Subcutaneous abdominal adipose tissue (tissue), 5 donors: ENCODE measurements at regions not wholly inside any gene's neighbourhood (a gene's known extent, or its start where the extent isn't known, plus 50 kb on each side); places are given as distances from the start of the nearest gene placed in this dataset.

ENCODE experiments used
- H3K27ac ChIP-seq: one replicate; pipeline ENCODE4 v1.7.0; 2013; ENCODE audit warnings: low read depth, mild to moderate bottlenecking, inconsistent platforms, low read length, moderate library complexity
- H3K27me3 ChIP-seq, 5 donors: one replicate each; pipeline ENCODE4 v1.7.0; 2013; ENCODE audit warnings: low read length in 5 of 5, inconsistent platforms in 1 of 5; ENCODE audit not compliant: control insufficient read depth in 5 of 5, insufficient read depth in 4 of 5
- H3K36me3 ChIP-seq, 5 donors: one replicate each; pipeline ENCODE4 v1.7.0; 2013; ENCODE audit warnings: low read length in 5 of 5; ENCODE audit not compliant: control insufficient read depth in 5 of 5, insufficient read depth in 5 of 5
- H3K4me1 ChIP-seq, 5 donors: one replicate each; pipeline ENCODE4 v1.7.0; 2013; ENCODE audit warnings: low read length in 5 of 5, mild to moderate bottlenecking in 3 of 5, moderate library complexity in 1 of 5; ENCODE audit not compliant: control insufficient read depth in 5 of 5, insufficient read depth in 5 of 5
- H3K4me3 ChIP-seq, 5 donors: one replicate each; pipeline ENCODE4 v1.7.0; 2013; ENCODE audit warnings: low read length in 5 of 5, low read depth in 1 of 5
- H3K9ac ChIP-seq, 5 donors: one replicate each; pipeline ENCODE4 v1.7.0; 2013; ENCODE audit warnings: low read length in 5 of 5, mild to moderate bottlenecking in 4 of 5, moderate library complexity in 3 of 5
- H3K9me3 ChIP-seq, 5 donors: one replicate each; pipeline ENCODE4 v1.7.0; 2013; ENCODE audit warnings: low read length in 5 of 5; ENCODE audit not compliant: control insufficient read depth in 5 of 5
- donor health status: healthy.
- donor health status: healthy.
- donor health status: healthy.
- donor health status: healthy.
- donor health status: healthy.

DNA sequence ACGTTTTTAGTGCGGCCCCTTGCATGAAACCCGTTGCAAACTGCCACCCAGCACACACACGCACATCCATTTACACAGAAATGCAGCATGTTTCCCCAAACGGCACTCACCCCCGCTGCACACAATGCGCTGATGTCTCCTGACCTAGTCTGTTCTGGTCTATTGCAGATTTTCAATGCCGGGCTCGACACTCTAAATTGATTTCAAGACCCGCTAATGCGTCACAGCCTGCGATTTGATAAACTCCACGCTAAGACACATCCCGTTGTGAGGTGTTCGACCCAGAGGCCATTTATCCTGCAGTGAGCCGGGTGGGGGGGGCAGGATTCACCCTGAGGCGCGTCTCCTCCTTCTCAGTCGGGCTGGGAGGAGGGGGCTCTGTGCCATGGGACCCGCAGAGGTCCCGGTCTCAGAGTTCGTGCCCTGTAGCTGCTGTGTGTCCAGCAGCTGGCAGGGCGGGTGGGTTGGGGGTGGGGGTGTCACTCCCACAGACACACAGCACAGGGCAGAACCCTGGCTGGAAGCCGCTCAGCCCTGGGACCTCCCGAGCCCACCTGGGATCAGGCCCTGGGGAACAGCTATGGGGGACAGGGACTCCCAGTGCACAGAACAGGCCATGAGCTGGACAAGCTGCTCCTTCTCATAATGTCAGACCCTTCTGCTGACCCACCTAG is 367.9 kb downstream of the PREX1 start:
- Histone ChIP-seq H3K4me3 (no peak overlapping the region), H3K27me3 (peaks cover 16 to 36% (median 21%) of the 10 kb centered on the region in 5 donors), H3K4me1 (peaks cover 0 to 2% (median 0%) of the 10 kb centered on the region in 5 donors), H3K36me3 (no peaks in the 10 kb centered on the region), H3K27ac (no peak overlapping the region), H3K9me3 (no peaks in the 10 kb centered on the region), H3K9ac (no peak overlapping the region)

DNA sequence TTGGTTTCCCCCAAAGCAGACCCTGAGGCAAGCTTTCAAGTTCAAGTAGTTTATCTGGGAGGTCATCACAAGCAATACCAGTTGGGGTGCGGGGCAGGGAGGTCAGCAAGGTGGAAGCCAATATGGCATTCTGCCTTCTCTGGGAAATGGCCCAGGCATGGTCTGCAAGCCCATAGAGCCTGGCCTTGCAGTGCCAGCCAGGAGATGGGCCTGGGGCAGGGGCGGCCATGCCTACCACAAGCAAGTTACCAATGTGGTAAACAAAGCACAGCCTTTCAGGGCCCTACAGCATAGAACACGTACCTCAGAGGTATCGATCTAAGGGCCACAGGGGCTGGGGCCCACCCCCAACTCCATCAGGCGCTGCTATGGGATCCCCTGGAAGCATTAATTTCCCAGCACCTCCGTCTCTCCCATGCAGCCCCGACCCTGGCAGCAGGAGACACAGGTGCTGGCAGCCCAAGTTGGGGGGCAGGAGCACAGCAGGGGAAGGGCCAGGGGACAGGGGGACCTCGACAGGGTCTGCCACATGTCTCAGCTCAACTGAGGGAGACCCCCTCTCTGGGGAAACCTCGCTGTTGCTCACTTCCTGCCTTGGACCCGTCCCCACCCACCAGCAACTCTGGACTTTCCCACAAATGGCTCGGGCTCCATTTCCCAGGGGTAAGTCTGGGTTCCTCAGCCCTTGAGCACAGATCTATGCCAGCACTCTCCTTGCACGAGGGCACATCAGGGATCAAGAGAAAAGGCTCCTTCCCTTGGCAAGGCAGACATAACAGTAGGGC is 369.0 kb downstream of the PREX1 start:
- Histone ChIP-seq H3K4me1 (peaks cover 0 to under 1% (median 0%) of the 10 kb centered on the region in 5 donors), H3K27ac (no peak overlapping the region), H3K9ac (no peak overlapping the region), H3K36me3 (no peaks in the 10 kb centered on the region), H3K9me3 (no peaks in the 10 kb centered on the region), H3K27me3 (peaks cover 21 to 37% (median 27%) of the 10 kb centered on the region in 5 donors), H3K4me3 (no peak overlapping the region)

DNA sequence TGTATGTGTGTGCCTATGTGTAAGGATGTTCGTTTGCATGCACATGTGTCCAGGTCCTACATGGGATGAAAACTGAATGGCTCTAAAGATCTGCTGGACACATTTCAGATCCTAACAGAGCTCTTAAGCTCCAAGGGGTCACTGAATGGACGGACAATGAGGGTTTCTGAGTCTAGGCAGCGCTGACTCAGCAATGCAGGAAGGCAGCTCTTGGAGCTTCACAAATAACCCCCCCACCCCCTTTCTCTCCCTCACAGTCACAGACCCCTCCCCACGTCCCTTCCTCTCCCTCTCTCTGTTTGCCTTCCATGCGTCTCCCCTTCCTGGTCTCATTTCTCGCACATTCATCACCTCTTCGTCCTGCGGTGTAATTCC is 369.8 kb downstream of the PREX1 start:
- Histone ChIP-seq H3K4me1 (no peaks in the 10 kb centered on the region), H3K9me3 (no peaks in the 10 kb centered on the region), H3K27me3 (peaks cover 18 to 31% (median 26%) of the 10 kb centered on the region in 5 donors), H3K36me3 (no peaks in the 10 kb centered on the region), H3K4me3 (no peak overlapping the region), H3K27ac (no peak overlapping the region), H3K9ac (no peak overlapping the region)

GRCh38 chr20:48457193-48458002 is 370.4 kb downstream of the PREX1 start:
- Histone ChIP-seq H3K4me3 (no peak overlapping the region), H3K27ac (no peak overlapping the region), H3K27me3 (peaks cover 14 to 27% (median 22%) of the 10 kb centered on the region in 5 donors), H3K9me3 (no peaks in the 10 kb centered on the region), H3K36me3 (no peaks in the 10 kb centered on the region), H3K4me1 (no peaks in the 10 kb centered on the region), H3K9ac (no peak overlapping the region)

DNA sequence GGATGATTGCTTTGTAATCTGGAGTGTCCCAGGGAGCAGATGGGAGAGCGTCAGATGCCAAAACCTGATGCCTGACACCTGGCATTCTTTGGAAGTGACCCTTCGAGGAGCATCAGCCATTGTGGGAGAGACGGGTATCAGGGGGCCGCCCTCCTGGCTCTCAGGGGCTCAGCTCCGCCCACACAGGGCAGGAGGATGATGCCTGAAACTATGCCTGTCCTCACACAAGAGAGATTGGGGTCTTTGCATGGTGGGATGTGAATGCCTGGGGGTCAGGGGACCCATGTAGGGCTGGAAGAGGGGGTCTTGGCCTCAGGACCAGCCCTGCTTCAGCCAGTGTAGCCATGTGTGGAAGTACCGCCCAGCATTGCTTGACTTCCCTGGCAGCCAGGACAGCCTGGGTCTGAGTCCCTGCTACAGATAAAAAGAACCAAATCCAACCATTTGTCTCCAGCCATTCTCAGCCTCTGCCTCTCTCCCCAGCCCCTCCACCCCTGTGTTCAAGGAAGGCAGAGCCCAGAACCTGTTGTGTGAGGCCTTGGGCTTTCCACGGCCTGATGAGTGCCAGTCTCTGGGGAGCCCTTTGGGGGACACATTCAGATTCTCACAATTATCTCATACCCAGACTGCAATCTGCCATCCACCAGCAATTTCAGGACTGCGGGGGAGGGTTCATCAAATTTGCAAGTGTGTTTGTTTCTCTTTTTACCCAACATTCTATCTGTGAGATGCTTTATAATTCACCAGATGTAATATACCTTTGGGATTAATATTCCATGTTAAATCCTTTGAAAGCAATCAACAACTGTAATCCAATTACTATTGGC is 371.2 kb downstream of the PREX1 start:
- Histone ChIP-seq H3K36me3 (no peaks in the 10 kb centered on the region), H3K9me3 (no peaks in the 10 kb centered on the region), H3K4me1 (no peaks in the 10 kb centered on the region), H3K4me3 (no peak overlapping the region), H3K9ac (no peak overlapping the region), H3K27me3 (peaks cover 14 to 27% (median 22%) of the 10 kb centered on the region in 5 donors), H3K27ac (no peak overlapping the region)

DNA sequence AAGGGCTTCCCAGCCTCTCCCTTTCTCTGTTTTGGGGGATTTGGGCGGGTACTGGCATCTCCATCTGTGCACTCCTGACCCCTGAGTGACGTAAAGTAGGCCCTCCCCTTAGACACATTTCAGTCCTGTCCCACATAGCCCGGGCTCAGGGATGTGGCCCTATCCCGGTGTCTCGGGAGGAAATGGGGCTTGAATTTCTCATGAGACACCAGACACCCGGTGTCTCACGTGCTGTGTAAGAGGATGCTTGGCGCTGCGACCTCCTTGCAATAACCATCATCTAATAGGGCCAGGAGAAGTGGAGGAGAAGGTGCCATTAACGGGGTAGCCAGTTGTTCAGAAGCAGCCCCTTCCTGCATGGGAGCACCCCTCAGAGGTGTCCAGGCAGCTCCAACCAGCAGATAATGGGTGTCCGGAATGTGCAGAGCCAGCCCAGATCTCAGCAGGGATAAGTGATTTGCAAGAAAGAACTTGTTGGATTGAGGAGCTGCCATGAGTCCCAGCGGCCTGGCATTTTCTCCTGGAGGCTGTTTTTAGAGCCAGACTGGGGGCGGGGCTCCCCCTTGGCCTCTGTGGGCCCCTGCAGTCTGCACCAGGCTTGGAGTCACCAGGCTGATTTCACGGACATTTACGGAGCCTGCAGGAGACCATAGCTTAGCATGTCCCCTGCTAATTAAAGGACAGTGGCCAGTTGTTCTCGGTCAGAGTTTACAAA is 372.0 kb downstream of the PREX1 start:
- peaks cover 16 to 27% (median 22%) of the 10 kb centered on the region in 5 donors for H3K27me3 ChIP-seq
- no peak overlapping the region for H3K9ac ChIP-seq
- H3K27ac ChIP-seq, result no peak overlapping the region
- no peaks in the 10 kb centered on the region for H3K36me3 ChIP-seq
- no peaks in the 10 kb centered on the region for H3K9me3 ChIP-seq
- no peak overlapping the region for H3K4me3 ChIP-seq
- H3K4me1 ChIP-seq, result no peaks in the 10 kb centered on the region

- Histone ChIP-seq H3K4me1 (no peaks in the 10 kb centered on the region), H3K4me3 (no peak overlapping the region), H3K27me3 (peaks cover 16 to 27% (median 21%) of the 10 kb centered on the region in 5 donors), H3K27ac (no peak overlapping the region), H3K36me3 (no peaks in the 10 kb centered on the region), H3K9me3 (no peaks in the 10 kb centered on the region), H3K9ac (no peak overlapping the region)
Observed at GRCh38 chr20:48454671-48455490, 372.9 kb downstream of the PREX1 start.

DNA sequence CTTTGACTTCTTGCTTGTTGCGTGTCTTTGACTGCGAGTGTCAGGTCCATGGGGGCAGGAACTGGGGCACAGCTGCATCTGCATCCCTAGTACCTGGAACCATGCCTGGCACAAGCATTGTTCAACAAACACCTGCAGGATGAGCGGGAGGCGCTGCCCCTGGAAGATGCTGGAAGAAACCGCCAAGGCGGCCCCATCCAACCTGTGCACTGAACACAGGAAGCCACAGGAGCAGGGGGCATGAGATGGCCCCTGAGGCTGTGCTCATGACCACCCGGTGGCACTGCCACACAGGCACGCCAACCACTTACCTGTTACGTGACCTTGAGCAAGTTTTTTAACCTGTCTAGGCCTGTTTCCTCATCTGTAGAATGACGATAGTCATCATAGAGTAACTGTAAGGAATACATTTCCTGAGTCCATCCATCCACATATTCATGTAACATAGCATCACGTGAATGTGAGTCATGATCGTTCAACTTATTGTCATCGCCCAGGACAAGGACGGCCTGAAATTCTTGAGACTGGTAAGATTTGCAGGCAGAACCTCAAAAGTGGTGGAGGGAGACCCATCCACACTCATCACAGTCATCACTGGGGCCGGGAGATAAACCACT is 374.2 kb downstream of the PREX1 start:
- Histone ChIP-seq H3K36me3 (no peaks in the 10 kb centered on the region), H3K4me1 (no peaks in the 10 kb centered on the region), H3K9ac (no peak overlapping the region), H3K27ac (no peak overlapping the region), H3K4me3 (no peak overlapping the region), H3K27me3 (peaks cover 9 to 20% (median 17%) of the 10 kb centered on the region in 5 donors), H3K9me3 (no peaks in the 10 kb centered on the region)
